HCT116 (cell line): ENCODE measurements at regions not wholly inside any gene's neighbourhood (a gene's known extent, or its start where the extent isn't known, plus 50 kb on each side); places are given as distances from the start of the nearest gene placed in this dataset.

Experiments used
- ATAC-seq: fragments of 200-7000 bp; cut with Tn5 transposase; 2 replicates; pipeline ENCODE4 v1.9.1; 2020; ENCODE audit warnings: mild to moderate bottlenecking, moderate library complexity
- BruUV-seq: library from RNA; stranded (reverse); fragments of 400-500 nt; replicated peaks from 2 replicates; lab custom pipeline; 2021; lab: Mats Ljungman, UMichigan
- CTCF ChIA-PET: fragments of 300-600 bp; sonication (Branson Sonifier 250); formaldehyde crosslinking; loops from one replicate; lab custom pipeline; 2021; ENCODE audit warnings: antibody characterized with exemption; lab: Charles Lee
- POLR2A ChIA-PET: fragments of 300-600, 350-600 bp; sonication (Branson Sonifier 250); formaldehyde crosslinking; loops from one replicate; lab custom pipeline; 2021; ENCODE audit warnings: antibody characterized with exemption; lab: Charles Lee
- RAD21 ChIA-PET, 2 experiments: fragments of 300-600 bp; sonication (Branson Sonifier 250); formaldehyde crosslinking; loops; one replicate each; lab custom pipeline; 2023; ENCODE audit warnings: low total read pairs in 2 of 2; ENCODE audit not compliant: uncharacterized antibody in 2 of 2, unreplicated experiment in 2 of 2, low non-redundant PET in 1 of 2; lab: Charles Lee
- DNase-seq: peaks from one replicate; pipeline ENCODE4 v3.0.0-alpha.2; 2010; ENCODE audit warnings: low read depth, low spot score
- H2AFZ ChIP-seq: fragments of 200-600 bp; shearing (Covaris generic), sonication (generic); 2 replicates; pipeline ENCODE4 v1.6.1; 2017; ENCODE audit warnings: low read depth, mixed run types, mixed read lengths, antibody characterized with exemption, low read length; ENCODE audit not compliant: poor library complexity, severe bottlenecking
- H3K27ac ChIP-seq: 2 replicates; pipeline ENCODE4 v1.5.1; 2012; ENCODE audit warnings: low read depth, low read length
- H3K27me3 ChIP-seq: fragments of 200-600 bp; sonication (generic); 2 replicates; pipeline ENCODE4 v1.6.1; 2016; ENCODE audit warnings: mixed run types, low read length, mixed read lengths; ENCODE audit not compliant: insufficient read depth
- H3K36me3 ChIP-seq, 2 experiments: fragments of 200-500 bp in 1 of 2; fragments of 200-600 bp in 1 of 2; sonication (Bioruptor generic) in 1 of 2; sonication (generic) in 1 of 2; 2 replicates each; pipeline versions ENCODE4 v1.5.1 to v1.6.1; 2014 to 2016; ENCODE audit warnings: low read length in 2 of 2, inconsistent platforms in 1 of 2, mixed read lengths in 1 of 2, mixed run types in 1 of 2; ENCODE audit not compliant: insufficient read depth in 2 of 2, control insufficient read depth in 1 of 2
- H3K4me1 ChIP-seq, 2 experiments: fragments of 200-600 bp in 1 of 2; sonication (generic) in 1 of 2; 2 replicates each; pipeline versions ENCODE4 v1.5.1 to v1.6.1; 2012 to 2017; ENCODE audit warnings: low read length in 2 of 2, inconsistent platforms in 1 of 2, mild to moderate bottlenecking in 1 of 2, mixed read lengths in 1 of 2, mixed run types in 1 of 2, moderate library complexity in 1 of 2; ENCODE audit not compliant: insufficient read depth in 2 of 2, control insufficient read depth in 1 of 2
- H3K4me2 ChIP-seq: fragments of 200-600 bp; sonication (generic); 2 replicates; pipeline ENCODE4 v1.6.1; 2017; ENCODE audit warnings: mixed run types, low read length, mixed read lengths
- H3K4me3 ChIP-seq, 2 experiments: fragments of 200-600 bp in 1 of 2; sonication (generic) in 1 of 2; replicated peaks in 1 of 2; 2 replicates each; pipeline ENCODE4 v1.5.1; 2011 to 2016; ENCODE audit warnings: low read length in 2 of 2, control low read depth in 1 of 2, low read depth in 1 of 2, mild to moderate bottlenecking in 1 of 2, mixed read lengths in 1 of 2, mixed run types in 1 of 2
- H3K79me2 ChIP-seq: fragments of 200-600 bp; sonication (generic); 2 replicates; pipeline ENCODE4 v1.6.1; 2017; ENCODE audit warnings: mild to moderate bottlenecking, mixed run types, low read length, moderate library complexity, mixed read lengths; ENCODE audit not compliant: insufficient read depth
- H3K9ac ChIP-seq: fragments of 200-600 bp; sonication (generic); 2 replicates; pipeline ENCODE4 v1.6.1; 2016; ENCODE audit warnings: low read length, mixed read lengths
- H3K9me2 ChIP-seq: fragments of 200-600 bp; sonication (generic), shearing (Covaris generic); 2 replicates; pipeline ENCODE4 v1.6.1; 2017; ENCODE audit warnings: mixed run types, mild to moderate bottlenecking, moderate library complexity; ENCODE audit not compliant: insufficient read depth
- H3K9me3 ChIP-seq, 2 experiments: fragments of 200-500 bp in 1 of 2; fragments of 200-600 bp in 1 of 2; sonication (Bioruptor generic) in 1 of 2; sonication (generic) in 1 of 2; 2 replicates each; pipeline ENCODE4 v1.6.1; 2014 to 2017; ENCODE audit warnings: low read length in 2 of 2, mixed read lengths in 2 of 2, inconsistent platforms in 1 of 2, low read depth in 1 of 2, mild to moderate bottlenecking in 1 of 2, mixed run types in 1 of 2, moderate library complexity in 1 of 2; ENCODE audit not compliant: control insufficient read depth in 1 of 2, insufficient read depth in 1 of 2
- H4K20me1 ChIP-seq: fragments of 200-600 bp; sonication (generic), shearing (Covaris generic); 2 replicates; pipeline ENCODE4 v1.6.1; 2017; ENCODE audit warnings: mixed run types, mild to moderate bottlenecking, moderate library complexity; ENCODE audit not compliant: insufficient read depth
- CEBPB ChIP-seq: IDR thresholded peaks from 2 replicates; pipeline ENCODE4 v1.6.1; 2012; ENCODE audit warnings: low read depth
- ELF1 ChIP-seq: IDR thresholded peaks from 2 replicates; pipeline ENCODE4 v1.6.1; 2012; ENCODE audit warnings: low read depth, borderline replicate concordance
- EZH2 ChIP-seq: fragments of 200-600 bp; sonication (generic); IDR thresholded peaks from 2 replicates; pipeline ENCODE4 v1.6.1; 2017; ENCODE audit warnings: antibody characterized with exemption, mixed run types
- EZH2phosphoT487 ChIP-seq: fragments of 200-600 bp; IDR thresholded peaks from 2 replicates; pipeline ENCODE4 v1.6.1; 2018; ENCODE audit warnings: antibody characterized with exemption, borderline replicate concordance
- POLR2AphosphoS5 ChIP-seq: IDR thresholded peaks from 2 replicates; pipeline ENCODE4 v1.6.1; 2011; ENCODE audit warnings: mild to moderate bottlenecking, low read depth, low read length, moderate library complexity
- SP1 ChIP-seq: IDR thresholded peaks from 2 replicates; pipeline ENCODE4 v1.6.1; 2012; ENCODE audit warnings: low read depth
- SRF ChIP-seq: IDR thresholded peaks from 2 replicates; pipeline ENCODE4 v1.6.1; 2012; ENCODE audit warnings: low read depth
- ZBTB33 ChIP-seq: IDR thresholded peaks from 2 replicates; pipeline ENCODE4 v1.6.1; 2011; ENCODE audit warnings: mild to moderate bottlenecking, low read length, moderate library complexity; ENCODE audit not compliant: insufficient replicate concordance; ENCODE audit errors: extremely low read depth
- ZFX ChIP-seq: fragments of 450-650 bp; IDR thresholded peaks from 2 replicates; pipeline ENCODE4 v1.6.1; 2017
- ZNF274 ChIP-seq: fragments of 200-500 bp; sonication (Bioruptor generic); IDR thresholded peaks from 2 replicates; pipeline ENCODE4 v1.6.1; 2014; ENCODE audit warnings: mild to moderate bottlenecking, low read depth, low read length, inconsistent platforms
- intact Hi-C: fragments of 100-400 bp; cut with micrococcal nuclease; formaldehyde crosslinking; loops from 2 replicates; pipeline ENCODE4 v1.10.0; 2022
- TF ChIP-seq, protein P1 (sequence below): IDR thresholded peaks from 2 replicates; pipeline ENCODE4 v1.6.1; 2012; ENCODE audit warnings: low read depth
- TF ChIP-seq, protein P2 (sequence below), 3 experiments: fragments of 200-600 bp in 1 of 3; sonication (generic) in 1 of 3; IDR thresholded peaks in 2 of 3; conservative IDR thresholded peaks in 1 of 3; 2 replicates each; pipeline ENCODE4 v1.5.1; 2012 to 2017; ENCODE audit warnings: low read depth in 2 of 3, low read length in 2 of 3, antibody characterized with exemption in 1 of 3, borderline replicate concordance in 1 of 3, control low read depth in 1 of 3, mild to moderate bottlenecking in 1 of 3, mixed read lengths in 1 of 3, mixed run types in 1 of 3, moderate library complexity in 1 of 3; ENCODE audit not compliant: insufficient read depth in 1 of 3

DNA sequence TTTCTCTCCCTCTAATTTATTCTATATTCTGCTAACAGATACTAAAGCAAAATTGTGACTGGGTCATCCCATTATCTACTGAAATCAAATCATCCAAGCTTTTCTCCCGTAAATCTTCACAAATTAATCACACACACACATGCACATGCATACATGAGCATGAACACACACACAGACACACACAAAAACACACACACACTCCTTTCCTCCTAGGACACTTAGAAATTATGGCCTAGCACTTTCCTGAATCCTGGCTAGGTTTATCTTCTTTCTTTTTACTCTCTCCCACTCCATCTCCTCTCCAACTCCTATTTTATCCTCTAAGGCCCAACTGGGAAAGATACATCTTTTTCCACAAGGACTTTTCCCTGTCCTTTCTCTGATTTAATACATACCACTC lies 255.6 kb upstream of the G2E3 start:
- ChIA-PET RAD21 (no interaction called here), POLR2A (no interaction called here), CTCF (interaction anchor here (1.3 kb wide), 1 partner anchor 33 kb away, joined by 5 read pairs; no protein-coding TSS in a partner anchor)
- no peak overlapping the region for H3K4me3 ChIP-seq
- H3K9ac ChIP-seq, result no peak overlapping the region
- H3K27me3 ChIP-seq, result peaks cover 12% of the 10 kb centered on the region; the same call in 1 of the 2 replicates
- H3K4me2 ChIP-seq, result no peak overlapping the region
- no peaks in the 10 kb centered on the region for H3K79me2 ChIP-seq
- no peaks in the 10 kb centered on the region for H4K20me1 ChIP-seq
- H3K27ac ChIP-seq, result no peak overlapping the region
- intact Hi-C loops, result no loop called here
- ATAC-seq, result no peak
- no TSS peak for BruUV-seq
- TF ChIP-seq, protein P1, sequence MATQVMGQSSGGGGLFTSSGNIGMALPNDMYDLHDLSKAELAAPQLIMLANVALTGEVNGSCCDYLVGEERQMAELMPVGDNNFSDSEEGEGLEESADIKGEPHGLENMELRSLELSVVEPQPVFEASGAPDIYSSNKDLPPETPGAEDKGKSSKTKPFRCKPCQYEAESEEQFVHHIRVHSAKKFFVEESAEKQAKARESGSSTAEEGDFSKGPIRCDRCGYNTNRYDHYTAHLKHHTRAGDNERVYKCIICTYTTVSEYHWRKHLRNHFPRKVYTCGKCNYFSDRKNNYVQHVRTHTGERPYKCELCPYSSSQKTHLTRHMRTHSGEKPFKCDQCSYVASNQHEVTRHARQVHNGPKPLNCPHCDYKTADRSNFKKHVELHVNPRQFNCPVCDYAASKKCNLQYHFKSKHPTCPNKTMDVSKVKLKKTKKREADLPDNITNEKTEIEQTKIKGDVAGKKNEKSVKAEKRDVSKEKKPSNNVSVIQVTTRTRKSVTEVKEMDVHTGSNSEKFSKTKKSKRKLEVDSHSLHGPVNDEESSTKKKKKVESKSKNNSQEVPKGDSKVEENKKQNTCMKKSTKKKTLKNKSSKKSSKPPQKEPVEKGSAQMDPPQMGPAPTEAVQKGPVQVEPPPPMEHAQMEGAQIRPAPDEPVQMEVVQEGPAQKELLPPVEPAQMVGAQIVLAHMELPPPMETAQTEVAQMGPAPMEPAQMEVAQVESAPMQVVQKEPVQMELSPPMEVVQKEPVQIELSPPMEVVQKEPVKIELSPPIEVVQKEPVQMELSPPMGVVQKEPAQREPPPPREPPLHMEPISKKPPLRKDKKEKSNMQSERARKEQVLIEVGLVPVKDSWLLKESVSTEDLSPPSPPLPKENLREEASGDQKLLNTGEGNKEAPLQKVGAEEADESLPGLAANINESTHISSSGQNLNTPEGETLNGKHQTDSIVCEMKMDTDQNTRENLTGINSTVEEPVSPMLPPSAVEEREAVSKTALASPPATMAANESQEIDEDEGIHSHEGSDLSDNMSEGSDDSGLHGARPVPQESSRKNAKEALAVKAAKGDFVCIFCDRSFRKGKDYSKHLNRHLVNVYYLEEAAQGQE, result no peak
- no peak for TF ChIP-seq EZH2
- no peak for TF ChIP-seq ZFX
- TF ChIP-seq POLR2AphosphoS5, result no peak
- no peak for TF ChIP-seq SRF
- TF ChIP-seq ZBTB33, result no peak
- no peak for TF ChIP-seq SP1
- no peak for TF ChIP-seq CEBPB
- no peak for TF ChIP-seq ZNF274
- TF ChIP-seq, protein P2, sequence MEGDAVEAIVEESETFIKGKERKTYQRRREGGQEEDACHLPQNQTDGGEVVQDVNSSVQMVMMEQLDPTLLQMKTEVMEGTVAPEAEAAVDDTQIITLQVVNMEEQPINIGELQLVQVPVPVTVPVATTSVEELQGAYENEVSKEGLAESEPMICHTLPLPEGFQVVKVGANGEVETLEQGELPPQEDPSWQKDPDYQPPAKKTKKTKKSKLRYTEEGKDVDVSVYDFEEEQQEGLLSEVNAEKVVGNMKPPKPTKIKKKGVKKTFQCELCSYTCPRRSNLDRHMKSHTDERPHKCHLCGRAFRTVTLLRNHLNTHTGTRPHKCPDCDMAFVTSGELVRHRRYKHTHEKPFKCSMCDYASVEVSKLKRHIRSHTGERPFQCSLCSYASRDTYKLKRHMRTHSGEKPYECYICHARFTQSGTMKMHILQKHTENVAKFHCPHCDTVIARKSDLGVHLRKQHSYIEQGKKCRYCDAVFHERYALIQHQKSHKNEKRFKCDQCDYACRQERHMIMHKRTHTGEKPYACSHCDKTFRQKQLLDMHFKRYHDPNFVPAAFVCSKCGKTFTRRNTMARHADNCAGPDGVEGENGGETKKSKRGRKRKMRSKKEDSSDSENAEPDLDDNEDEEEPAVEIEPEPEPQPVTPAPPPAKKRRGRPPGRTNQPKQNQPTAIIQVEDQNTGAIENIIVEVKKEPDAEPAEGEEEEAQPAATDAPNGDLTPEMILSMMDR (IDR thresholded peaks at IDR 0.05 in 2 of 3, conservative IDR thresholded peaks at IDR 0.05 in 1 of 3; ENCODE audit: borderline replicate concordance in 1 of 3, insufficient read depth in 1 of 3, low read depth in 2 of 3, low read length in 2 of 3), result no peak
- no peak for TF ChIP-seq EZH2phosphoT487
- TF ChIP-seq ELF1, result no peak
- TF ChIP-seq, all 23 proteins: peak for 0
- Histone ChIP-seq H2AFZ (no peak overlapping the region), H3K9me2 (no peaks in the 10 kb centered on the region), H3K9me3 (no peaks in the 10 kb centered on the region), H3K4me1 (no peaks in the 10 kb centered on the region), H3K36me3 (no peaks in the 10 kb centered on the region)
- no peak for DNase-seq
